Sigmoid colon (tissue), 4 donors: ENCODE measurements at regions not wholly inside any gene's neighbourhood (a gene's known extent, or its start where the extent isn't known, plus 50 kb on each side); places are given as distances from the start of the nearest gene placed in this dataset.

Experiments used
- CTCF ChIP-seq, 4 experiments: fragments of 450-650 bp in 3 of 4; fragments of 200-600 bp in 1 of 4; IDR thresholded peaks; one replicate each; pipeline ENCODE4 v1.5.1; 2016 to 2019; ENCODE audit warnings: antibody characterized with exemption in 4 of 4, mild to moderate bottlenecking in 3 of 4, moderate library complexity in 2 of 4
- EP300 ChIP-seq, 4 donors: sonication (generic); formaldehyde crosslinking; IDR thresholded peaks; one replicate each; pipeline ENCODE4 v1.6.1; 2017; ENCODE audit warnings: antibody characterized with exemption in 4 of 4
- POLR2A ChIP-seq, 2 donors: fragments of 450-650 bp; IDR thresholded peaks; one replicate each; pipeline ENCODE4 v1.6.1; 2016; ENCODE audit warnings: antibody characterized with exemption in 2 of 2, mild to moderate bottlenecking in 2 of 2, moderate library complexity in 2 of 2
- POLR2AphosphoS5 ChIP-seq, 4 donors: sonication (generic); formaldehyde crosslinking; IDR thresholded peaks; one replicate each; pipeline ENCODE4 v1.6.1; 2017; ENCODE audit warnings: antibody characterized with exemption in 4 of 4

DNA sequence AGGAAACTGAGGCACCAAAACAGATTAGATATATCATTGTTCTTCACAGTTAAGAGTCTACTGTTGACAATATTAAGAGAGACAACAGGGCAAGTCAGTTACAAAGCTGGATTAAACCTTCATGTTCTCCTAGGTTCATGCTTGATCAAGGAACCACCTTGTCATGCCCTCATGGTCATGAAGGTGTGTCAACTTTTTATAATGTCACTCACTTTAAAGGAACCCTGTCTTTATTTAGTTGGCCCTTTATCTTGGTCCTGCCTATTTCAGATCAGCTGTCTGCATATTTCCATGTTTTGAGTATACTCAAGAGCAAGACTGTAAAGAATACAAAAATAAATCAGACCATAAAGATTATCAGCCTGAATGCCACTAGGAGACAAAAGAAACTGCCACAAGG lies 140.2 kb upstream of the FAM241A start:
- TF ChIP-seq EP300 (IDR thresholded peaks at IDR 0.05): no peak
- no peak for TF ChIP-seq CTCF (IDR thresholded peaks at IDR 0.05)
- no peak for TF ChIP-seq POLR2A (IDR thresholded peaks at IDR 0.05)
- TF ChIP-seq POLR2AphosphoS5 (IDR thresholded peaks at IDR 0.05): no peak
